ENCODE measurements at regions not wholly inside any gene's neighbourhood (a gene's known extent, or its start where the extent isn't known, plus 50 kb on each side); places are given as distances from the start of the nearest gene placed in this dataset.

DNA sequence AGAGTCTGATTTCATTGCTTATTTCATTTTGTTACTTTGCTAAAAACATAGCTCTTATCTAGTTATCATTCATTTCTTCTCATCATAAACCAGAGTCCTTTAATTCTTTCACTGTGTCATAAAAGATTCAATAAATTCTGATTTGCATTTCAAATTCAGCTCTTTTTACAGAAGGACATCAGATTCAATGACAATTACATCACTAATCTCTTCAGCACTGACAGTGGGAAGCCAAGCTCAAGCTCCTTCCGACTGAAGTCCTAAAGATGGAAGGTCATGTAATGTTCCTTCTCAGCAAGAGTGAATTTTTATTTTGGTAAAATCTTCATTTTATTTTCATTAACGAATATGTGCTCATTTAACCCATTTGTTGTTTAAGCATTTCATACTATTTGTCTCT lies 530.7 kb upstream of the ADGRL2 start:
- TF ChIP-seq, protein P1, sequence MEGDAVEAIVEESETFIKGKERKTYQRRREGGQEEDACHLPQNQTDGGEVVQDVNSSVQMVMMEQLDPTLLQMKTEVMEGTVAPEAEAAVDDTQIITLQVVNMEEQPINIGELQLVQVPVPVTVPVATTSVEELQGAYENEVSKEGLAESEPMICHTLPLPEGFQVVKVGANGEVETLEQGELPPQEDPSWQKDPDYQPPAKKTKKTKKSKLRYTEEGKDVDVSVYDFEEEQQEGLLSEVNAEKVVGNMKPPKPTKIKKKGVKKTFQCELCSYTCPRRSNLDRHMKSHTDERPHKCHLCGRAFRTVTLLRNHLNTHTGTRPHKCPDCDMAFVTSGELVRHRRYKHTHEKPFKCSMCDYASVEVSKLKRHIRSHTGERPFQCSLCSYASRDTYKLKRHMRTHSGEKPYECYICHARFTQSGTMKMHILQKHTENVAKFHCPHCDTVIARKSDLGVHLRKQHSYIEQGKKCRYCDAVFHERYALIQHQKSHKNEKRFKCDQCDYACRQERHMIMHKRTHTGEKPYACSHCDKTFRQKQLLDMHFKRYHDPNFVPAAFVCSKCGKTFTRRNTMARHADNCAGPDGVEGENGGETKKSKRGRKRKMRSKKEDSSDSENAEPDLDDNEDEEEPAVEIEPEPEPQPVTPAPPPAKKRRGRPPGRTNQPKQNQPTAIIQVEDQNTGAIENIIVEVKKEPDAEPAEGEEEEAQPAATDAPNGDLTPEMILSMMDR (conservative IDR thresholded peaks at IDR 0.05), result no peak
- peaks cover 8% of the 10 kb centered on the region for H3K4me1 Mint-ChIP-seq

DNA sequence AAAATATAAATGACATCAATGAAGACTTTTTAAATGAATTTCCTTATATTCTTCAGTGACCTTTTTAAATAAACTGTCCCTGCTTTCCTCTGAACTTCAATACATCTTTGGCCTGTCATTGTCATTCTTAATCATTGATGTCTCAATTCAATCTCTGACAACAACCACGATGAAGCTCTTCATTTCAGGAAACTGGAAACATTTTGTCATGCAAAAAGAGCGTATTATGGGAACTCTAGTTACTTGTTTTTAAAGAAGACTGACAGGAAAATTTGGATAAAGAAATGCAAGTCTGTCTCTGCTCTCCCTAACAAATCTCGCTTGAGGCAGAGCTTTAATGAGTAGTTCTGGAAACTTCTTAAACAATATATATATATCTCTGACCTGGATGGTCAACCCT lies 535.8 kb upstream of the ADGRL2 start:
- Mint-ChIP-seq H3K27me3 (ENCODE audit: low read depth) (no peaks in the 10 kb centered on the region), H3K4me1 (peaks cover 11% of the 10 kb centered on the region)
- TF ChIP-seq, protein P1 (conservative IDR thresholded peaks at IDR 0.05), result no peak

More for the DNA sequence above, 530.7 kb upstream of the ADGRL2 start:
- Mint-ChIP-seq H3K27ac (ENCODE audit: unreplicated experiment) (no peak overlapping the region), H3K4me3 (no peak overlapping the region), H3K9me3 (no peaks in the 10 kb centered on the region), H3K36me3 (ENCODE audit: low read depth) (no peaks in the 10 kb centered on the region), H3K27me3 (ENCODE audit: low read depth) (no peaks in the 10 kb centered on the region)
- no peak for DNase-seq (ENCODE audit: low read depth, low spot score)

DNA sequence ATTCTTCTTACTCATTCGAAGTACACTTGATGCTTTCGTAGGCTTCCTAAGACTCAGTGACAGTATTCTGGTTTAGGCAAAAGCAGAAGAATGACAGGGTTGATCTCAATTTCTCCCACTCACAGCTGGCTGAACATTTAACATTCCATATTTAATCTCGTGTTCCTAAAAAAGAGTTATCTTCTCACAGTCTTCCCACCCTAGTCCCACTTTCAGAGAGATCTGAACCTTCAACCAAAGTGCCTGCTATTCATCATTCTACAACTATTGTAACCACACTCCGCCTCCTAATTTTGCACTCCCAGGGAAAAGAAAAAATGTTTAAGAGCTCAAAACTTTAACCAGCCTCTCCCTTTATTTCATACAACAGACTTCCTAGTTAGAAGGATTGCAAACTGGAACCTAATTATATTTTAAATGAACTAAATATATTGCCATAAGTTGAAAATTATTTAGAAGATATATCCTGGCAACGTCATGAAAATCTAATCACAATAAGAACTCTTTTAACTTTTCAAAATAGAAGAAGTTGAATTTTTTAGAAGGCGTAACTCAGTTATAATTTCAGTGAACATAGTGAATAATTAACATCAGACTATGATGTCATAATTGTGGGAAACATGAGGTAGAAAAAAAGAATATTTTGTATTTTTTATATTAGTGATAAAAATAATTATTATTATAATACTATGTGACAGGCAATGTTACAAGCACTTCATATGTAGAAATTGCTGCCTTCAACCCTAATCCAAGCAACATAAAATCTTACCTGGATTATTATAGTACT lies 540.9 kb upstream of the ADGRL2 start:
- Mint-ChIP-seq H3K9me3 (no peaks in the 10 kb centered on the region), H3K27ac (ENCODE audit: unreplicated experiment) (no peak overlapping the region), H3K36me3 (ENCODE audit: low read depth) (no peaks in the 10 kb centered on the region), H3K27me3 (ENCODE audit: low read depth) (no peaks in the 10 kb centered on the region), H3K4me1 (peaks cover 1% of the 10 kb centered on the region), H3K4me3 (no peak overlapping the region)
- TF ChIP-seq, protein P1 (conservative IDR thresholded peaks at IDR 0.05), result no peak
- no peak for DNase-seq (ENCODE audit: low read depth, low spot score)

More for the DNA sequence above, 535.8 kb upstream of the ADGRL2 start:
- Mint-ChIP-seq H3K27ac (ENCODE audit: unreplicated experiment) (no peak overlapping the region), H3K4me3 (no peak overlapping the region), H3K36me3 (ENCODE audit: low read depth) (no peaks in the 10 kb centered on the region), H3K9me3 (no peaks in the 10 kb centered on the region)
- DNase-seq (ENCODE audit: low read depth, low spot score), result no peak

DNA sequence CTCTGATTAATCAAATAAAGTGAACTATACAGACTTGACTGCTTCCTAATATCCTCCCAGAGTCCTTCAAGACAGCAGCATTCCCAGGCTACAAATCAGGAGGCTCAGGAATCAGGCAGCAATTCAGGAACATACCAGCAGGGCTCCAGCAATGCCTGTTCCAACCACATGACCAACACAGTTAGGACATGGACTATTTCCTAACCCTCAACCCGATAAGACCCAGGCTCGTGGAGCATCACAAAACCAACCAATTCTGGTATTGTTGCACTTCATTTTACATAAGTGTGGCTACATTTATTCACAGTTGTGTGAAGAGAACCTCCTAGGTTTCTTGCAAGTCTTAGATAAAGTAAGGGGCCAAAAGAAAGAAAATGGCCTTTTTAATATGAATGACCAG lies 546.2 kb upstream of the ADGRL2 start:
- H3K4me1 Mint-ChIP-seq, result no peaks in the 10 kb centered on the region

DNA sequence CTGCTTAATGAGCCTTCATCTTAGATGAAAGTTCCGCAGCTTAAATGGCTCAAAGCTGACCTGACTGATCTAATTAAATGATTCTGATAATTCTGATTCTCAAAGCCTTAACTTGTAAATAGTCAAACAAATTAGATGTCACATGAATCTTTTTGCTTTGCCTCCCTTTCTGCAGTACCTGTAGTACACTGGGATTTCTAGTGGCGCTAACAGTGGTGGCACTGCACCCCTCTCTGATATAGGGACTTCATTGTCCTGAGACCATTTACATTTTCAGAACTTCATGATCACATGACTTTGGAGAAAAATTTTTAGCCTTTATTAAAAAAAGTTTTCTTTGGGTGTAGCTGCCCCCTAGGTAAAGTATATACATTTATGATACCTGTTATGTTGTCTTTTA lies 546.7 kb upstream of the ADGRL2 start:
- Mint-ChIP-seq H3K27me3 (ENCODE audit: low read depth) (no peaks in the 10 kb centered on the region), H3K4me1 (no peaks in the 10 kb centered on the region), H3K27ac (ENCODE audit: unreplicated experiment) (no peak overlapping the region), H3K4me3 (no peak overlapping the region), H3K9me3 (no peaks in the 10 kb centered on the region), H3K36me3 (ENCODE audit: low read depth) (no peaks in the 10 kb centered on the region)
- TF ChIP-seq, protein P1 (conservative IDR thresholded peaks at IDR 0.05), result no peak
- DNase-seq (ENCODE audit: low read depth, low spot score), result no peak

More for the DNA sequence above, 546.2 kb upstream of the ADGRL2 start:
- TF ChIP-seq, protein P1 (conservative IDR thresholded peaks at IDR 0.05), result peak; percentile 44
- H3K4me3 Mint-ChIP-seq, result no peak overlapping the region
- no peak overlapping the region for H3K27ac Mint-ChIP-seq (ENCODE audit: unreplicated experiment)
- H3K27me3 Mint-ChIP-seq (ENCODE audit: low read depth), result no peaks in the 10 kb centered on the region
- H3K9me3 Mint-ChIP-seq, result no peaks in the 10 kb centered on the region
- no peaks in the 10 kb centered on the region for H3K36me3 Mint-ChIP-seq (ENCODE audit: low read depth)
- no peak for DNase-seq (ENCODE audit: low read depth, low spot score)
